ENCODE measurements at regions not wholly inside any gene's neighbourhood (a gene's known extent, or its start where the extent isn't known, plus 50 kb on each side); places are given as distances from the start of the nearest gene placed in this dataset.

DNA sequence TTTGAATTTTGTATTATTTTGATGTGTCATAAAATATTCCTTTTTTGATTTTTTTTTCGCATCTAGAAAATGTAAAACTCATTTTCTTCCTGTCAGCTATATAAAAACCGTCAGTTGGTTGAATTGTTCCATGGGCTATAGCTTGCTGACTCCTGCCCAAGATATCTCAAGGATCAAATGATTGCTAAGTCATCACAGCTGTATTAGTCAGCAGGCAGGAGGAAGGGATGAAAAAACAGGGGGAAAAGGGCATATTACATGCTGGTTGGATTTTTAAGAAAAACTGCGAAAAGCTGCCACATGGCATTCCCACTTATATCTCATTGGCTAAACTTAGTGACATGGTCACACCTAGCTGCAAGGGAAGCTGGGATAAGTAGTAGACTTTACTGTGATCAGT is 569.9 kb downstream of the BCKDHB start:
- intact Hi-C loops (cut with micrococcal nuclease; ENCODE audit: unreplicated experiment) (no loop called here), in situ Hi-C loops (cut with MboI) (no loop called here)
- no peak overlapping the region for H3K4me2 ChIP-seq (ENCODE audit: control insufficient read depth, insufficient read depth)
- no peak overlapping the region for H2AFZ ChIP-seq (ENCODE audit: control insufficient read depth, low read depth, low read length)
- BruUV-seq (replicated peaks): no TSS peak
- no peaks in the 10 kb centered on the region for H3K4me1 ChIP-seq (ENCODE audit: control insufficient read depth, insufficient read depth, low read length)
- DNase-seq (ENCODE audit: low read depth, low spot score) (no peak), FAIRE-seq (no peak), ATAC-seq (no peak)
- H3K27ac ChIP-seq (ENCODE audit: control insufficient read depth, insufficient read depth): no peak overlapping the region
- no peak overlapping the region for H3K4me3 ChIP-seq
- TF ChIP-seq CHD2 (IDR thresholded peaks at IDR 0.05; ENCODE audit: borderline replicate concordance, low read depth, low read length): no peak
- no peak for TF ChIP-seq ESRRA (IDR thresholded peaks at IDR 0.05; ENCODE audit: low read length)
- no peak for TF ChIP-seq HDAC2 (IDR thresholded peaks at IDR 0.05)
- TF ChIP-seq, protein P1, sequence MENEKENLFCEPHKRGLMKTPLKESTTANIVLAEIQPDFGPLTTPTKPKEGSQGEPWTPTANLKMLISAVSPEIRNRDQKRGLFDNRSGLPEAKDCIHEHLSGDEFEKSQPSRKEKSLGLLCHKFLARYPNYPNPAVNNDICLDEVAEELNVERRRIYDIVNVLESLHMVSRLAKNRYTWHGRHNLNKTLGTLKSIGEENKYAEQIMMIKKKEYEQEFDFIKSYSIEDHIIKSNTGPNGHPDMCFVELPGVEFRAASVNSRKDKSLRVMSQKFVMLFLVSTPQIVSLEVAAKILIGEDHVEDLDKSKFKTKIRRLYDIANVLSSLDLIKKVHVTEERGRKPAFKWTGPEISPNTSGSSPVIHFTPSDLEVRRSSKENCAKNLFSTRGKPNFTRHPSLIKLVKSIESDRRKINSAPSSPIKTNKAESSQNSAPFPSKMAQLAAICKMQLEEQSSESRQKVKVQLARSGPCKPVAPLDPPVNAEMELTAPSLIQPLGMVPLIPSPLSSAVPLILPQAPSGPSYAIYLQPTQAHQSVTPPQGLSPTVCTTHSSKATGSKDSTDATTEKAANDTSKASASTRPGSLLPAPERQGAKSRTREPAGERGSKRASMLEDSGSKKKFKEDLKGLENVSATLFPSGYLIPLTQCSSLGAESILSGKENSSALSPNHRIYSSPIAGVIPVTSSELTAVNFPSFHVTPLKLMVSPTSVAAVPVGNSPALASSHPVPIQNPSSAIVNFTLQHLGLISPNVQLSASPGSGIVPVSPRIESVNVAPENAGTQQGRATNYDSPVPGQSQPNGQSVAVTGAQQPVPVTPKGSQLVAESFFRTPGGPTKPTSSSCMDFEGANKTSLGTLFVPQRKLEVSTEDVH (IDR thresholded peaks at IDR 0.05; ENCODE audit: low read depth, partially characterized antibody): no peak
- TF ChIP-seq, protein P2, sequence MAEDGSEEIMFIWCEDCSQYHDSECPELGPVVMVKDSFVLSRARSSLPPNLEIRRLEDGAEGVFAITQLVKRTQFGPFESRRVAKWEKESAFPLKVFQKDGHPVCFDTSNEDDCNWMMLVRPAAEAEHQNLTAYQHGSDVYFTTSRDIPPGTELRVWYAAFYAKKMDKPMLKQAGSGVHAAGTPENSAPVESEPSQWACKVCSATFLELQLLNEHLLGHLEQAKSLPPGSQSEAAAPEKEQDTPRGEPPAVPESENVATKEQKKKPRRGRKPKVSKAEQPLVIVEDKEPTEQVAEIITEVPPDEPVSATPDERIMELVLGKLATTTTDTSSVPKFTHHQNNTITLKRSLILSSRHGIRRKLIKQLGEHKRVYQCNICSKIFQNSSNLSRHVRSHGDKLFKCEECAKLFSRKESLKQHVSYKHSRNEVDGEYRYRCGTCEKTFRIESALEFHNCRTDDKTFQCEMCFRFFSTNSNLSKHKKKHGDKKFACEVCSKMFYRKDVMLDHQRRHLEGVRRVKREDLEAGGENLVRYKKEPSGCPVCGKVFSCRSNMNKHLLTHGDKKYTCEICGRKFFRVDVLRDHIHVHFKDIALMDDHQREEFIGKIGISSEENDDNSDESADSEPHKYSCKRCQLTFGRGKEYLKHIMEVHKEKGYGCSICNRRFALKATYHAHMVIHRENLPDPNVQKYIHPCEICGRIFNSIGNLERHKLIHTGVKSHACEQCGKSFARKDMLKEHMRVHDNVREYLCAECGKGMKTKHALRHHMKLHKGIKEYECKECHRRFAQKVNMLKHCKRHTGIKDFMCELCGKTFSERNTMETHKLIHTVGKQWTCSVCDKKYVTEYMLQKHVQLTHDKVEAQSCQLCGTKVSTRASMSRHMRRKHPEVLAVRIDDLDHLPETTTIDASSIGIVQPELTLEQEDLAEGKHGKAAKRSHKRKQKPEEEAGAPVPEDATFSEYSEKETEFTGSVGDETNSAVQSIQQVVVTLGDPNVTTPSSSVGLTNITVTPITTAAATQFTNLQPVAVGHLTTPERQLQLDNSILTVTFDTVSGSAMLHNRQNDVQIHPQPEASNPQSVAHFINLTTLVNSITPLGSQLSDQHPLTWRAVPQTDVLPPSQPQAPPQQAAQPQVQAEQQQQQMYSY (CRISPR knock-in tag; IDR thresholded peaks at IDR 0.05): no peak
- no peak for TF ChIP-seq SMC3 (IDR thresholded peaks at IDR 0.05; ENCODE audit: borderline replicate concordance, low read length)
- no peak for TF ChIP-seq SIX5 (IDR thresholded peaks at IDR 0.05; ENCODE audit: low read depth, low read length, severe bottlenecking)
- no peak for TF ChIP-seq NFIC (IDR thresholded peaks at IDR 0.05; ENCODE audit: low read depth, low read length)
- no peak for TF ChIP-seq PAX5 (IDR thresholded peaks at IDR 0.05; ENCODE audit: borderline replicate concordance, low read depth, low read length)
- TF ChIP-seq STAT3 (IDR thresholded peaks at IDR 0.05; ENCODE audit: low read depth, low read length): no peak
- TF ChIP-seq BRCA1 (IDR thresholded peaks at IDR 0.05; ENCODE audit: low read depth, low read length): no peak
- TF ChIP-seq SKIL (IDR thresholded peaks at IDR 0.05; ENCODE audit: low read depth, poor library complexity, severe bottlenecking): no peak
- no peak for TF ChIP-seq RAD21 (IDR thresholded peaks at IDR 0.05; ENCODE audit: insufficient read depth, low read depth, low read length)
- TF ChIP-seq POU2F2 (IDR thresholded peaks at IDR 0.05; ENCODE audit: borderline replicate concordance, low read depth, low read length): no peak
- TF ChIP-seq SP1 (IDR thresholded peaks at IDR 0.05; ENCODE audit: low read depth, low read length): no peak
- SMC1A ChIA-PET (ENCODE audit: uncharacterized antibody, unreplicated experiment): interaction anchor here (1.2 kb wide), 1 partner anchor 462 kb away, joined by 3 read pairs; no protein-coding TSS in a partner anchor
- no peak overlapping the region for H3K9ac ChIP-seq (ENCODE audit: control insufficient read depth, insufficient read depth, low read length)
- CTCF ChIA-PET: interaction anchor here (1.2 kb wide), 1 partner anchor 41 kb away, joined by 3 read pairs; no protein-coding TSS in a partner anchor
- no peaks in the 10 kb centered on the region for H3K79me2 ChIP-seq (ENCODE audit: control insufficient read depth, insufficient read depth, low read length)
- no peaks in the 10 kb centered on the region for H3K27me3 ChIP-seq (replicated peaks in 1 of 2; ENCODE audit: control insufficient read depth in 2 of 2, insufficient read depth in 2 of 2, low read length in 1 of 2)
- no peaks in the 10 kb centered on the region for H3K9me3 ChIP-seq (replicated peaks; ENCODE audit: control insufficient read depth, insufficient read depth, low read length)
- H4K20me1 ChIP-seq (ENCODE audit: control insufficient read depth, insufficient read depth): no peaks in the 10 kb centered on the region
- WGBS (ENCODE audit: insufficient coverage, insufficient replicate concordance, low lambda C conversion rate, missing lambda C conversion rate): 21% methylated on average over 3 of the region's 3 CpGs
- POLR2A ChIA-PET: no interaction called here
- RAD21 ChIA-PET (ENCODE audit: unreplicated experiment): no interaction called here
- no peaks in the 10 kb centered on the region for H3K36me3 ChIP-seq (ENCODE audit: control insufficient read depth in 2 of 2, insufficient read depth in 2 of 2, low read length in 1 of 2)
